Coronary artery (tissue), 2 donors: ENCODE measurements at regions not wholly inside any gene's neighbourhood (a gene's known extent, or its start where the extent isn't known, plus 50 kb on each side); places are given as distances from the start of the nearest gene placed in this dataset.

Experiments used
- DNase-seq: peaks from one replicate; pipeline ENCODE4 v3.0.0-alpha.2; 2017; ENCODE audit warnings: low spot score
- H3K27ac ChIP-seq, 2 donors: fragments of 200-600 bp; sonication (generic); one replicate each; pipeline ENCODE4 v1.5.1; 2016 to 2019
- H3K4me3 ChIP-seq: fragments of 200-600 bp; sonication (generic); 2 replicates; pipeline ENCODE4 v1.5.1; 2016; ENCODE audit warnings: mild to moderate bottlenecking, moderate library complexity
- CTCF ChIP-seq: fragments of 200-600 bp; sonication (generic); IDR thresholded peaks from one replicate; pipeline ENCODE4 v1.5.1; 2019; ENCODE audit warnings: antibody characterized with exemption

- no peak for DNase-seq
- no peak for TF ChIP-seq CTCF
- no peak overlapping the region for H3K27ac ChIP-seq
- no peak overlapping the region for H3K4me3 ChIP-seq
Observed at GRCh38 chr5:175813943-175814630, 57.3 kb upstream of the CPLX2 start.

- Histone ChIP-seq H3K4me3 (no peak overlapping the region), H3K27ac (no peak overlapping the region)
- TF ChIP-seq CTCF = no peak
- no peak for DNase-seq
Observed at GRCh38 chr5:175814691-175815090, 56.7 kb upstream of the CPLX2 start.

- TF ChIP-seq CTCF = no peak
- H3K4me3 ChIP-seq = no peak overlapping the region
- H3K27ac ChIP-seq = no peak overlapping the region
- no peak for DNase-seq
Observed at GRCh38 chr5:175815126-175815913, 56.1 kb upstream of the CPLX2 start.

- Histone ChIP-seq H3K4me3 (no peak overlapping the region), H3K27ac (no peak overlapping the region)
- DNase-seq = no peak
- TF ChIP-seq CTCF = no peak
Observed at GRCh38 chr5:175816348-175816747, 55.0 kb upstream of the CPLX2 start.

GRCh38 chr5:175819090-175819425 is 52.3 kb upstream of the CPLX2 start:
- DNase-seq = no peak
- TF ChIP-seq CTCF = no peak
- Histone ChIP-seq H3K4me3 (no peak overlapping the region), H3K27ac (no peak overlapping the region)

GRCh38 chr5:175820230-175820629 is 51.1 kb upstream of the CPLX2 start:
- no peak for TF ChIP-seq CTCF
- DNase-seq = no peak
- no peak overlapping the region for H3K4me3 ChIP-seq
- H3K27ac ChIP-seq = no peak overlapping the region
